Calu3 (cell line): ENCODE measurements at regions not wholly inside any gene's neighbourhood (a gene's known extent, or its start where the extent isn't known, plus 50 kb on each side); places are given as distances from the start of the nearest gene placed in this dataset.

ENCODE experiments used
- BruUV-seq: library from RNA; stranded (reverse); fragments of 400-500 nt; replicated peaks from 2 replicates; lab custom pipeline; 2021; lab: Mats Ljungman, UMichigan
- CTCF ChIA-PET: fragments of 300-600 bp; sonication (Branson Sonifier 250); formaldehyde crosslinking; loops from one replicate; lab custom pipeline; 2022; ENCODE audit warnings: antibody characterized with exemption; lab: Charles Lee
- DNase-seq: peaks from one replicate; pipeline ENCODE4 v3.0.0; 2022
- H3K27ac Mint-ChIP-seq: one replicate; pipeline ENCODE4 v1.8.0; 2022; ENCODE audit warnings: mixed read lengths; ENCODE audit not compliant: unreplicated experiment
- H3K27me3 Mint-ChIP-seq: one replicate; pipeline ENCODE4 v1.8.0; 2022; ENCODE audit warnings: mixed read lengths; ENCODE audit not compliant: unreplicated experiment
- H3K36me3 Mint-ChIP-seq: one replicate; pipeline ENCODE4 v1.8.0; 2022; ENCODE audit warnings: mild to moderate bottlenecking, moderate library complexity, mixed read lengths; ENCODE audit not compliant: insufficient read depth, unreplicated experiment
- H3K4me1 Mint-ChIP-seq: one replicate; pipeline ENCODE4 v1.8.0; 2022; ENCODE audit warnings: mild to moderate bottlenecking, low read depth, mixed read lengths; ENCODE audit not compliant: unreplicated experiment
- H3K4me3 Mint-ChIP-seq: one replicate; pipeline ENCODE4 v1.8.0; 2022; ENCODE audit warnings: mild to moderate bottlenecking, low read depth, moderate library complexity, mixed read lengths; ENCODE audit not compliant: unreplicated experiment
- H3K9me3 Mint-ChIP-seq: one replicate; pipeline ENCODE4 v1.8.0; 2022; ENCODE audit warnings: low read depth, mixed read lengths; ENCODE audit not compliant: unreplicated experiment
- CTCF ChIP-seq: fragments of 200-600 bp; IDR thresholded peaks from one replicate; pipeline ENCODE4 v1.8.0; 2022; ENCODE audit warnings: antibody characterized with exemption; ENCODE audit not compliant: unreplicated experiment
- intact Hi-C: fragments of 100-400 bp; cut with micrococcal nuclease; formaldehyde crosslinking; loops from one replicate; pipeline ENCODE4 v1.10.0; 2022; ENCODE audit not compliant: unreplicated experiment

GRCh38 chr5:96288166-96288844, 144.7 kb downstream of the PCSK1 start:
- H3K27ac Mint-ChIP-seq = no peak overlapping the region

GRCh38 chr5:96287136-96287535, 145.9 kb downstream of the PCSK1 start:
- Mint-ChIP-seq H3K4me3 (no peak overlapping the region), H3K36me3 (no peaks in the 10 kb centered on the region), H3K9me3 (peaks cover 3% of the 10 kb centered on the region), H3K4me1 (no peaks in the 10 kb centered on the region), H3K27me3 (no peaks in the 10 kb centered on the region), H3K27ac (no peak overlapping the region)
- no TSS peak for BruUV-seq
- CTCF ChIA-PET = no interaction called here
- DNase-seq = no peak
- intact Hi-C loops = no loop called here
- no peak for TF ChIP-seq CTCF

More at GRCh38 chr5:96288166-96288844, 144.7 kb downstream of the PCSK1 start:
- Mint-ChIP-seq H3K9me3 (peaks cover 3% of the 10 kb centered on the region), H3K4me1 (no peaks in the 10 kb centered on the region), H3K4me3 (no peak overlapping the region), H3K27me3 (no peaks in the 10 kb centered on the region), H3K36me3 (no peaks in the 10 kb centered on the region)
- intact Hi-C loops = no loop called here
- CTCF ChIA-PET = interaction anchor here (0.7 kb wide), 1 partner anchor 111 kb away, joined by 3 read pairs; no protein-coding TSS in a partner anchor
- no peak for TF ChIP-seq CTCF
- no TSS peak for BruUV-seq
- DNase-seq = no peak

GRCh38 chr5:96285823-96286222, 147.2 kb downstream of the PCSK1 start:
- BruUV-seq = no TSS peak
- H3K4me3 Mint-ChIP-seq = no peak overlapping the region
- no peaks in the 10 kb centered on the region for H3K27me3 Mint-ChIP-seq
- DNase-seq = no peak
- no peak overlapping the region for H3K27ac Mint-ChIP-seq
- H3K36me3 Mint-ChIP-seq = no peaks in the 10 kb centered on the region
- intact Hi-C loops = no loop called here
- CTCF ChIA-PET = no interaction called here
- TF ChIP-seq CTCF = no peak
- no peaks in the 10 kb centered on the region for H3K4me1 Mint-ChIP-seq
- H3K9me3 Mint-ChIP-seq = peaks cover 3% of the 10 kb centered on the region

- no peaks in the 10 kb centered on the region for H3K36me3 Mint-ChIP-seq
- peaks cover 3% of the 10 kb centered on the region for H3K9me3 Mint-ChIP-seq
- no peaks in the 10 kb centered on the region for H3K4me1 Mint-ChIP-seq
- no peak overlapping the region for H3K4me3 Mint-ChIP-seq
- no peaks in the 10 kb centered on the region for H3K27me3 Mint-ChIP-seq
- no peak for TF ChIP-seq CTCF
- CTCF ChIA-PET = interaction anchor here (1.0 kb wide), 1 partner anchor 231 kb away, joined by 3 read pairs; no protein-coding TSS in a partner anchor
- H3K27ac Mint-ChIP-seq = no peak overlapping the region
- no TSS peak for BruUV-seq
- intact Hi-C loops = no loop called here
- DNase-seq = no peak
Measured at GRCh38 chr5:96284727-96285389, 148.2 kb downstream of the PCSK1 start.
